ENCODE measurements at regions not wholly inside any gene's neighbourhood (a gene's known extent, or its start where the extent isn't known, plus 50 kb on each side); places are given as distances from the start of the nearest gene placed in this dataset.

DNA sequence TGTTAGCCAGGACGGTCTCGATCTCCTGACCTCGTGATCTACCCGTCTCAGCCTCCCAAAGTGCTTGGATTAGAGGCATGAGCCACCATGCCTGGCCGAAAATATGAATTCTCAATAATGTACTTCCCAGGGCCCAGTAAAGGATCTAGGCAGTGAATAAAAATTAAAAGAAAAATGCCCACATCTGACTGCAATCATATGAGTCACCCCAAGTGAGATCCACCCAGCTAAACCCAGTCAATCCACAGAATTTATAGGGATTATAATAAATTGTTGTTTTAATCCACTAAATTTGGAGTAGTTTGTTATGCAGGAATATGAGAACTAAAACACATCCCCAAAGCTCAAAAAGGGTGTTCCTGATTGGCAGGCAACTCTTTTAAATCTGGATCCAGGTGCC is 93.5 kb upstream of the STK39 start:
- H3K36me3 ChIP-seq (ENCODE audit: control insufficient read depth, insufficient read depth, low read length), result no peaks in the 10 kb centered on the region
- no peak overlapping the region for H3K4me3 ChIP-seq (ENCODE audit: low read depth in 2 of 2, low read length in 2 of 2)
- no TSS peak for BruUV-seq (replicated peaks)
- ChIA-PET CTCF (no interaction called here), POLR2A (no interaction called here)
- TF ChIP-seq, protein P1, sequence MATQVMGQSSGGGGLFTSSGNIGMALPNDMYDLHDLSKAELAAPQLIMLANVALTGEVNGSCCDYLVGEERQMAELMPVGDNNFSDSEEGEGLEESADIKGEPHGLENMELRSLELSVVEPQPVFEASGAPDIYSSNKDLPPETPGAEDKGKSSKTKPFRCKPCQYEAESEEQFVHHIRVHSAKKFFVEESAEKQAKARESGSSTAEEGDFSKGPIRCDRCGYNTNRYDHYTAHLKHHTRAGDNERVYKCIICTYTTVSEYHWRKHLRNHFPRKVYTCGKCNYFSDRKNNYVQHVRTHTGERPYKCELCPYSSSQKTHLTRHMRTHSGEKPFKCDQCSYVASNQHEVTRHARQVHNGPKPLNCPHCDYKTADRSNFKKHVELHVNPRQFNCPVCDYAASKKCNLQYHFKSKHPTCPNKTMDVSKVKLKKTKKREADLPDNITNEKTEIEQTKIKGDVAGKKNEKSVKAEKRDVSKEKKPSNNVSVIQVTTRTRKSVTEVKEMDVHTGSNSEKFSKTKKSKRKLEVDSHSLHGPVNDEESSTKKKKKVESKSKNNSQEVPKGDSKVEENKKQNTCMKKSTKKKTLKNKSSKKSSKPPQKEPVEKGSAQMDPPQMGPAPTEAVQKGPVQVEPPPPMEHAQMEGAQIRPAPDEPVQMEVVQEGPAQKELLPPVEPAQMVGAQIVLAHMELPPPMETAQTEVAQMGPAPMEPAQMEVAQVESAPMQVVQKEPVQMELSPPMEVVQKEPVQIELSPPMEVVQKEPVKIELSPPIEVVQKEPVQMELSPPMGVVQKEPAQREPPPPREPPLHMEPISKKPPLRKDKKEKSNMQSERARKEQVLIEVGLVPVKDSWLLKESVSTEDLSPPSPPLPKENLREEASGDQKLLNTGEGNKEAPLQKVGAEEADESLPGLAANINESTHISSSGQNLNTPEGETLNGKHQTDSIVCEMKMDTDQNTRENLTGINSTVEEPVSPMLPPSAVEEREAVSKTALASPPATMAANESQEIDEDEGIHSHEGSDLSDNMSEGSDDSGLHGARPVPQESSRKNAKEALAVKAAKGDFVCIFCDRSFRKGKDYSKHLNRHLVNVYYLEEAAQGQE (IDR thresholded peaks at IDR 0.05; ENCODE audit: insufficient read depth in 1 of 2, low read depth in 2 of 2, low read length in 1 of 2), result no peak
- TF ChIP-seq, protein P2, sequence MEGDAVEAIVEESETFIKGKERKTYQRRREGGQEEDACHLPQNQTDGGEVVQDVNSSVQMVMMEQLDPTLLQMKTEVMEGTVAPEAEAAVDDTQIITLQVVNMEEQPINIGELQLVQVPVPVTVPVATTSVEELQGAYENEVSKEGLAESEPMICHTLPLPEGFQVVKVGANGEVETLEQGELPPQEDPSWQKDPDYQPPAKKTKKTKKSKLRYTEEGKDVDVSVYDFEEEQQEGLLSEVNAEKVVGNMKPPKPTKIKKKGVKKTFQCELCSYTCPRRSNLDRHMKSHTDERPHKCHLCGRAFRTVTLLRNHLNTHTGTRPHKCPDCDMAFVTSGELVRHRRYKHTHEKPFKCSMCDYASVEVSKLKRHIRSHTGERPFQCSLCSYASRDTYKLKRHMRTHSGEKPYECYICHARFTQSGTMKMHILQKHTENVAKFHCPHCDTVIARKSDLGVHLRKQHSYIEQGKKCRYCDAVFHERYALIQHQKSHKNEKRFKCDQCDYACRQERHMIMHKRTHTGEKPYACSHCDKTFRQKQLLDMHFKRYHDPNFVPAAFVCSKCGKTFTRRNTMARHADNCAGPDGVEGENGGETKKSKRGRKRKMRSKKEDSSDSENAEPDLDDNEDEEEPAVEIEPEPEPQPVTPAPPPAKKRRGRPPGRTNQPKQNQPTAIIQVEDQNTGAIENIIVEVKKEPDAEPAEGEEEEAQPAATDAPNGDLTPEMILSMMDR (IDR thresholded peaks at IDR 0.05), result no peak
- TF ChIP-seq SIN3A (IDR thresholded peaks at IDR 0.05; ENCODE audit: borderline replicate concordance, insufficient read depth, low read depth, low read length) (no peak), POLR2AphosphoS5 (IDR thresholded peaks at IDR 0.05; ENCODE audit: low read depth, low read length) (no peak), TCF7L2 (IDR thresholded peaks at IDR 0.05; ENCODE audit: low read depth, low read length) (no peak)
- in situ Hi-C loops (cut with HindIII; ENCODE audit: low pct_unique_long_range_greater_than_20kb, low sequenced_read_pairs), result no loop called here
- no peak overlapping the region for H3K27ac ChIP-seq (ENCODE audit: low read length)
- intact Hi-C loops (cut with micrococcal nuclease; ENCODE audit: unreplicated experiment), result no loop called here
- H3K9me3 ChIP-seq (ENCODE audit: control insufficient read depth, insufficient read depth, low read depth, low read length), result no peaks in the 10 kb centered on the region
- no peak for ATAC-seq
- H3K4me1 ChIP-seq (ENCODE audit: control insufficient read depth, insufficient read depth, low read length), result no peaks in the 10 kb centered on the region
- no peak for DNase-seq (ENCODE audit: low read depth, low spot score)
- H3K27me3 ChIP-seq (ENCODE audit: control insufficient read depth, insufficient read depth, low read length), result peaks cover 15% of the 10 kb centered on the region

DNA sequence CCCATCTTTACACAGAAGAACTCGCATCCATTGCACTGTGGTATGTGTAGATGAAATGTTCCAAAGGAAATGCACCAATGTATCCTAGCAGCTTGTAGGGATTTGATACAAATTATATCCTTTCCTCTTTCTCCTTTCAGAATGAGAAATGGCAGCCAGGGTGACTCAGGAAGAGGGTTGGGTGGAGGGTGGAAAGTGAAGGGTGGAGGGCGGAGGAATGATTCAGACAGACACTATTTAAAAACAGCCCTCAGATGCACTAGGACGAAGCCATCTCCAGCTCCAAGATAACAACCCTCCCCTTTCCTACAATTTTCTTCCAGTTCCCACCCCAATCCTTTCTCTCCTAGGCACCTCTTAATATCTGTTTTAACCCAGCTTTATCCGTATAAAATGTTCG is 96.2 kb upstream of the STK39 start:
- no peak for TF ChIP-seq POLR2AphosphoS5 (IDR thresholded peaks at IDR 0.05; ENCODE audit: low read depth, low read length)
- TF ChIP-seq, protein P1 (IDR thresholded peaks at IDR 0.05; ENCODE audit: insufficient read depth in 1 of 2, low read depth in 2 of 2, low read length in 1 of 2), result no peak
- TF ChIP-seq, protein P2 (IDR thresholded peaks at IDR 0.05), result no peak
- TF ChIP-seq SIN3A (IDR thresholded peaks at IDR 0.05; ENCODE audit: borderline replicate concordance, insufficient read depth, low read depth, low read length), result no peak
- TF ChIP-seq TCF7L2 (IDR thresholded peaks at IDR 0.05; ENCODE audit: low read depth, low read length), result no peak
- POLR2A ChIA-PET, result no interaction called here
- intact Hi-C loops (cut with micrococcal nuclease; ENCODE audit: unreplicated experiment), result no loop called here
- no TSS peak for BruUV-seq (replicated peaks)
- Histone ChIP-seq H3K9me3 (ENCODE audit: control insufficient read depth, insufficient read depth, low read depth, low read length) (no peaks in the 10 kb centered on the region), H3K4me1 (ENCODE audit: control insufficient read depth, insufficient read depth, low read length) (peaks cover 3% of the 10 kb centered on the region; the same call in 1 of the 2 replicates), H3K4me3 (ENCODE audit: low read depth in 2 of 2, low read length in 2 of 2) (no peak overlapping the region), H3K27me3 (ENCODE audit: control insufficient read depth, insufficient read depth, low read length) (peaks cover 15% of the 10 kb centered on the region), H3K27ac (ENCODE audit: low read length) (no peak overlapping the region), H3K36me3 (ENCODE audit: control insufficient read depth, insufficient read depth, low read length) (no peaks in the 10 kb centered on the region)
- ATAC-seq (no peak), DNase-seq (ENCODE audit: low read depth, low spot score) (no peak)
- CTCF ChIA-PET, result no interaction called here
- in situ Hi-C loops (cut with HindIII; ENCODE audit: low pct_unique_long_range_greater_than_20kb, low sequenced_read_pairs), result no loop called here

Measured in Panc1 (cell line).